ENCODE measurements at regions not wholly inside any gene's neighbourhood (a gene's known extent, or its start where the extent isn't known, plus 50 kb on each side); places are given as distances from the start of the nearest gene placed in this dataset.
"Not testable (repeated sequence)": the region's sequence is repeated elsewhere in the genome, so short reads cannot be mapped to it uniquely, and the experiment has no call there.

- no peak for DNase-seq
These were observed 115.0 kb upstream of the TBL1X start for GRCh38 chrX:9349572-9350494.

GRCh38 chrX:9351126-9351525 is 113.7 kb upstream of the TBL1X start:
- DNase-seq = no peak

- DNase-seq = no peak
These were observed 112.6 kb upstream of the TBL1X start for GRCh38 chrX:9352243-9352642.

GRCh38 chrX:9352694-9353411 is 112.0 kb upstream of the TBL1X start:
- peak; percentile 57 to 65 for DNase-seq

GRCh38 chrX:9354918-9355317 is 109.9 kb upstream of the TBL1X start:
- no peak for DNase-seq

- no peak for DNase-seq
These were observed 109.1 kb upstream of the TBL1X start for GRCh38 chrX:9355739-9356138.

- no peak for DNase-seq
These were observed 108.0 kb upstream of the TBL1X start for GRCh38 chrX:9356846-9357245.

GRCh38 chrX:9357518-9358114 is 107.2 kb upstream of the TBL1X start:
- no peak for DNase-seq

GRCh38 chrX:9362363-9362928 is 102.4 kb upstream of the TBL1X start:
- DNase-seq = no peak

- DNase-seq = no peak
These were observed 97.4 kb upstream of the TBL1X start for GRCh38 chrX:9367421-9367820.

GRCh38 chrX:9368262-9368661 is 96.6 kb upstream of the TBL1X start:
- no peak for DNase-seq

GRCh38 chrX:9369802-9370291 is 95.0 kb upstream of the TBL1X start:
- peak in 1 of 2 experiments; percentile 29 for DNase-seq

- DNase-seq = no peak
These were observed 94.0 kb upstream of the TBL1X start for GRCh38 chrX:9370893-9371292.

- DNase-seq = no peak
These were observed 92.0 kb upstream of the TBL1X start for GRCh38 chrX:9372866-9373265.

- no peak for DNase-seq
These were observed 91.1 kb upstream of the TBL1X start for GRCh38 chrX:9373789-9374188.

- no peak for DNase-seq
These were observed 90.3 kb upstream of the TBL1X start for GRCh38 chrX:9374555-9374954.

GRCh38 chrX:9376111-9376510 is 88.7 kb upstream of the TBL1X start:
- no peak for DNase-seq

- not testable (repeated sequence) for DNase-seq
These were observed 87.6 kb upstream of the TBL1X start for GRCh38 chrX:9377216-9377615.

- no peak for DNase-seq
These were observed 85.7 kb upstream of the TBL1X start for GRCh38 chrX:9378980-9379696.

GRCh38 chrX:9379697-9380551 is 84.9 kb upstream of the TBL1X start:
- no peak for DNase-seq

- no peak for DNase-seq
These were observed 81.2 kb upstream of the TBL1X start for GRCh38 chrX:9383655-9384054.

- no peak for DNase-seq
These were observed 76.4 kb upstream of the TBL1X start for GRCh38 chrX:9388450-9388849.

Measured in activated T-cell treated with anti-CD3 and anti-CD28 coated beads, Interleukin-2, amount 50 U/mL, for 48 hours (primary cell).